ENCODE measurements at regions not wholly inside any gene's neighbourhood (a gene's known extent, or its start where the extent isn't known, plus 50 kb on each side); places are given as distances from the start of the nearest gene placed in this dataset.

GRCh38 chr2:239781454-239781853 is 243.7 kb downstream of the NDUFA10 start:
- no peak for DNase-seq (ENCODE audit: low read depth in 3 of 3, low spot score in 1 of 3)

GRCh38 chr2:239780236-239780994 is 244.7 kb downstream of the NDUFA10 start:
- DNase-seq (ENCODE audit: low read depth in 3 of 3, low spot score in 1 of 3) = no peak

GRCh38 chr2:239779584-239779983 is 245.6 kb downstream of the NDUFA10 start:
- no peak for DNase-seq (ENCODE audit: low read depth in 3 of 3, low spot score in 1 of 3)

GRCh38 chr2:239778861-239779558 is 246.1 kb downstream of the NDUFA10 start:
- no peak for DNase-seq (ENCODE audit: low read depth in 3 of 3, low spot score in 1 of 3)

DNA sequence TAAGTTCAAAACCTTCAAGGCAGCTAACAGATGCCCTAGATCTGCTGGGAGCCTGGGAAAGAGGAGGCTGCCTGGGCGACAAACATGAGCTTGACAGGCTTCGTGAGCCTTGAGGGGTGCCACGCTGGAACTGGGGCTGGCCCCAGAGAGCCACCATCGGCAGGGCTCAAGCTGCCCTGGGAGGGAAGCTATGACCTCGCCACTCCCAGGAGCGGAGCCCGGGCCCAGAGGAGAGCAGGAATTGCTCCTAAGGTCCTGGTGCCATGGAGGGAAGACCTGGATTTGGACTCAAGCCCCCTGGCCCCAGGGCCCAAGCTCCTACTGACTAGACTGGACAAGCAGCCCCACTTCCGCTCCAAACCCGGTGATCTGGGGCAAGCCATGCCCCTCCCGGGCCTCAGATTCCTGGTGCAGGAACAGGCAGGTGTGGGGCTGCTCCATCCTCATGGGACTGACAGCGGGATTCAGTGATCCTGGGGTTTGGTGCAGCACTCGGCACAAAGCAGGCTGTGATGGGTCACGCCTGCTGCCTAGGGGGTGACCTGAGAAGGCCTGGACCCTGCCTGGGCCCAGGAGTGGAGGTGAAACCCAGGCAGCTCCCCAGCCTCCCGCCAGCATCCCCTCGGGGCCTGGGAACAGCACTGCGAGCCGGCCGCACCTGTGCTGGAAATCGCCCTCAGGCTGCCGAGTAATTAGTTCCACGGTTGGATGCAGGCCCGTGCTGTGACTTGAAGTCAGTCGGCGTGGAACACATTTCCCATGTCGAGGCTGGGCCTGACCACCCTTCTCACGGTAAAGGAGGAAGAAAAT is 246.9 kb downstream of the NDUFA10 start:
- no peak for DNase-seq (ENCODE audit: low read depth in 3 of 3, low spot score in 1 of 3)

DNA sequence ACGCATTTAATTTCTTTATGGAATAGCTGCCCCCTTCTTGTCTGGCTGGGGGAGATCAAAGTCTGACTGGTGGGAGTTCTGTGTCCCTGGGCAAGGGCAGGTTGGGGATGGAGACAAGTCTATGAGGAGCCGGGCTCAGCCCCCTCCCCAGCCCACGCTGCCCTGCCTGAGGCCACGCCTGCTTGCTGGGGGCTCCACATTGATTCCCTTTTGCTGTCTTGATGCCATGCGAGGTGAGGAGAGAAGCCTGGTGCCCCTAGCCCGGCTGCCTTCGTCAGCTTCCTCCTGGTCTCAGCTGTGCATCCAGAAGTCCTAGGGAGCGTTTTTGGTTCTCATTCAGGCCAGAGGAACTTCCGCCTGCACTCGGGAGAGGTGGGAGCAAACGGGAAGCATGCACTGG is 247.9 kb downstream of the NDUFA10 start:
- no peak for DNase-seq (ENCODE audit: low read depth in 3 of 3, low spot score in 1 of 3)

- DNase-seq (ENCODE audit: low read depth in 3 of 3, low spot score in 1 of 3) = no peak
Observed at GRCh38 chr2:239776436-239777005, 248.6 kb downstream of the NDUFA10 start.

DNA sequence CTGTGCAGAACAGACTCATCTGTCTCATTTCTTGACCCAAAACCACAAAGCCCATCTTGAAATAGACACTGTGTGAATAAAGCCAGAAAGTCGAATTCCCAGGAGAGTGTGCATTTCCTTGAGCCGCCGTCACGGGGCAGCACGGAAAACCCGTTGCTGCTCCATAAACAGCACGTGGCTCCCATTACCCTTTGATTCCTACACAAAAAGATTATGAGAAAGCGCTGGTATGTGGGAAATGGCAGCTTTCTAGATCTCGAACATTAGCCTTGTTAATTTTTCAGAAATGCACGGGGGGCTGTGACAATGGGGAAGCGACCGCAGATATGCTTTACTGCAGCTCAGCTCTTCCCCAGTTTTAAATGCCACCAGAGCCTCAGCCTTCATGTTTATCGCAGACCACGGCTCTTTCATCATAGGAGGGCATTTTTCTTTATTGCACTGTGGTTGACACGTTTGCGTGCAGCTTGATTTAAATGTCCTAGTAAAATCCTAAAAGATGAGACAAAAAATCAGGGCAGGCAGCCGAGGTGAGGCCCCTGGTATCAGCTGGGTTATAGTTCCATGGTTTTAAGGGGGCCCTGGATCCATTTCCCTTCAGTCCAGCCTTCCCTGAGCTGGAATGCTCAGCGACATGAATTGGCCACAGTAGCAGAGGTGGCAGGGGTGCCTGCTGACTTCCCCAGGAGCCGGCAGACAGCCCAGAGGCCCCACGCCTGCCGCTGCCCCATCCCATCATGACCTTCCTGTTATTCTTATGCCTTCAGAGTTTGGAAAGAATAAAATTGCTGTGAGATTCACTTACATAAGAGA is 249.3 kb downstream of the NDUFA10 start:
- DNase-seq (ENCODE audit: low read depth in 3 of 3, low spot score in 1 of 3) = no peak

GRCh38 chr2:239774933-239775622 is 250.1 kb downstream of the NDUFA10 start:
- no peak for DNase-seq (ENCODE audit: low read depth in 3 of 3, low spot score in 1 of 3)

- no peak for DNase-seq (ENCODE audit: low read depth in 3 of 3, low spot score in 1 of 3)
Observed at GRCh38 chr2:239774142-239774462, 251.0 kb downstream of the NDUFA10 start.

- no peak for DNase-seq (ENCODE audit: low read depth in 3 of 3, low spot score in 1 of 3)
Observed at GRCh38 chr2:239773228-239774141, 251.7 kb downstream of the NDUFA10 start.

DNA sequence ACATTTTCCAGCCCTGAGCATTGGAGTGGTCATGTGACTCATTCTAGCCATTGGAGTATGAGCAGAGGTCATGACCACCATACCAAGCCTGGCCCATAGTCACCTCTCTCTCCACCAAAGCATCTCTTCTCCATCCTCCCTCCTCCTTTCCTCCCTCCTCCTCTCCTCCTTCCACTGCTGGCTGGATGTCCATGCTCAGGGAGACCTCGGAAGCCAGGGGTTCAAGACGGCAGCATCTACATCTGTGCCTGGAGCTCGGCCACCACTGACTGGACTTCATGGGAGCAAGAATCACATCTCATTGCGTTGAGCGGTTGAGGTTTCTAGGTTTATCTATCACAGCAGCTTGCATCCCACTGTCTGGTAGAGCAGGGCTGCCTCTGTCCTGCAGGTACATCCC is 252.4 kb downstream of the NDUFA10 start:
- no peak for DNase-seq (ENCODE audit: low read depth in 3 of 3, low spot score in 1 of 3)

GRCh38 chr2:239770246-239770639 is 254.9 kb downstream of the NDUFA10 start:
- DNase-seq (ENCODE audit: low read depth in 3 of 3, low spot score in 1 of 3) = no peak

DNA sequence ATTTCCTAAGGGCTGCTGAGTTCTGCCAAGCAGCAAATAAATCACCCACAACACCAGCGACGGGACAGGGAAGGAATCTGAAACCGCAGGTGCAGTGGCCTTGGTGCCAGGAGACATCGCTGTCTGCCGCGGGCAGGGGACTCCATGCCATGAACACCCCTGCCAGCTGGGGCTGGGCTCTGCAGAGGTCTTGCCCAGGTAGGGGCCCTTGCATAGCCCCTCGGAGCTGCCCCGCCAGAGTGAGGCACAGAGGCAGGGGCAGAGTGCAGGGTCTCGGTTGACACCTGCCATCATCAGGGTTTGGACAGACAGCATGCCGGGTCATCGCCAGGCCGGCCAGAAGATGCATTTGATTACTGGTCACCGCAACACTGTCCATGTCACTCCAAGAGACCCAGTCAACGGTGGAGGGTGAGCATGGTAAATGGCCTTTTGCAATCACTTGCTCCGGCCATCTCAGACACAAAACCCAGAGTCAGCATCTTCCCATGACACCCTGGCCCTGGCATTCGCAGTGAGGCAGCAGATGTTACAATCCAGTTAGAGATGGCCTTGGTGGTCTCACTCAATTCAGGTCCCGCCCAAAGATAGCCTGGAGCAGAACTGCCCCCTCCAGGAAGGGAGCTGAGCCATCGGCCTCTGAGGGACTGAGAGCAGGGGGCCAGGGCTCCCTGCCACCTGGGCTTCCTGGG is 255.4 kb downstream of the NDUFA10 start:
- no peak for DNase-seq (ENCODE audit: low read depth in 3 of 3, low spot score in 1 of 3)

GRCh38 chr2:239768907-239769553 is 256.1 kb downstream of the NDUFA10 start:
- DNase-seq (ENCODE audit: low read depth in 3 of 3, low spot score in 1 of 3) = no peak

DNA sequence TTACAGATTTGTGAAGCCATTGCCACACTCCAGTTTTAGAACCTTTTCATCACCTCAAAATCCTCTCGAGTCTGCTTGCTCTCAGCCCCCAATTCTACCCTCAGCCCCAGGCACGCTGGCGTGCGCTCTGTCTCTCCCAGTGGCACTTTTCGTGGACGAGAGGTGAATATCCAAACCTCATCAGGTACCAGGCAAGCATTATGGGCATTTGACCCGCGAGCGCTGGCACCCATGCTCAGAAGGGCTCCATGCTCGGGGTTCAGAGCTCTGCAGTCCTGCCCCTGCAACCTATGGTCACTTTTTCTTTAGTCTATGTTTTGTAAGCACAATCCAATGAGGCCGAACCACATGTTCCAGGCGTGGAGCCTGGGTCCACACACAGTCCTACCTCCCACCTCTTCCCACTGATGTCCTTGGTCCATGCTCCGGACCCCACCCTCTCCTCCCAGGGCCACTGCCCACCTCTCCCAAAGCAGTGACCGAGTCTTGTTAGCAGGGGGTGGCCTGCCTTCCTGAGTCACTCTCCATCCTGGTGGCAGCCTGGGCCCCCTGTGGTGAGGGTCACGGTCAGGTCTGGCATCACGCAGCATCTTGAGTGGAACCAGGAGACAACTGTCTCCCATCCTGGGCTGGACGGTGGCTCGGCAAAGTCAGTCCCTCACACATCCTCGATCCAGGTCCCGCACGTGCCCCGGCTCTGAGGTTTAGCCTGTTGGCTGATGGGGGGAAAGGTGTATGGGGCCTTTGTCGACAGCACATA is 256.9 kb downstream of the NDUFA10 start:
- no peak for DNase-seq (ENCODE audit: low read depth in 3 of 3, low spot score in 1 of 3)
